ENCODE measurements at regions not wholly inside any gene's neighbourhood (a gene's known extent, or its start where the extent isn't known, plus 50 kb on each side); places are given as distances from the start of the nearest gene placed in this dataset.

DNA sequence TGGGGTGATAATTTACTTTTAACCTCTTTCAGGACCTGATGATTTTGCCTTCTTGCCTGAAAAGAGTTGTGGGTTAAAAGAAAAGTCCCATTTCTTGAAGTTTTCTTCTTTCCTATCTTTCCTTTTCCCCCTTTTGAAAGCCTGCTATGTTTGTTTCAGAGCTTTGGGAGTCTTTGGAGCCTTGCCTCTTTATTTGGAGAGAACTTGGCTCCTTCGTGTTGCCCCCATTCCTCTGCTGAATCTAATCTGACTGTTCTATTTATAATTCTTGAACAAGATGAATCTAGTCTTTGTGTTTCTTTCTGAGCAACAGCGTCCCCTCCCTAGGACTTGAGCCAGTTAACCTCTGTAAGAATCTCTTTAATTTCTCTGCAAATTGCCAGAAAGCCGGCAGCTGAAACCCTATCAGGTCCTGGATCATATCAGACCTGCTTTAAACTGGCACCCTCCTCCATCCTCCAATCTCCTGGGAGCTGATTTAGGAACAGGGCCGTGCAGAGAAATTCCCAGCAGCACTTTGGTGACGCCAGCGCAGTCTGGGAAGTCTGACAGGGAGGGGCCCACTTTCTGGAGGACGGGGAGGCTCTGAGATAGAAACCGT, 289.1 kb upstream of the SORL1-AS1 start:
- TF ChIP-seq EZH2phosphoT487 (conservative IDR thresholded peaks at IDR 0.05; ENCODE audit: low read length): no peak
- TF ChIP-seq, protein P1, sequence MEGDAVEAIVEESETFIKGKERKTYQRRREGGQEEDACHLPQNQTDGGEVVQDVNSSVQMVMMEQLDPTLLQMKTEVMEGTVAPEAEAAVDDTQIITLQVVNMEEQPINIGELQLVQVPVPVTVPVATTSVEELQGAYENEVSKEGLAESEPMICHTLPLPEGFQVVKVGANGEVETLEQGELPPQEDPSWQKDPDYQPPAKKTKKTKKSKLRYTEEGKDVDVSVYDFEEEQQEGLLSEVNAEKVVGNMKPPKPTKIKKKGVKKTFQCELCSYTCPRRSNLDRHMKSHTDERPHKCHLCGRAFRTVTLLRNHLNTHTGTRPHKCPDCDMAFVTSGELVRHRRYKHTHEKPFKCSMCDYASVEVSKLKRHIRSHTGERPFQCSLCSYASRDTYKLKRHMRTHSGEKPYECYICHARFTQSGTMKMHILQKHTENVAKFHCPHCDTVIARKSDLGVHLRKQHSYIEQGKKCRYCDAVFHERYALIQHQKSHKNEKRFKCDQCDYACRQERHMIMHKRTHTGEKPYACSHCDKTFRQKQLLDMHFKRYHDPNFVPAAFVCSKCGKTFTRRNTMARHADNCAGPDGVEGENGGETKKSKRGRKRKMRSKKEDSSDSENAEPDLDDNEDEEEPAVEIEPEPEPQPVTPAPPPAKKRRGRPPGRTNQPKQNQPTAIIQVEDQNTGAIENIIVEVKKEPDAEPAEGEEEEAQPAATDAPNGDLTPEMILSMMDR (IDR thresholded peaks at IDR 0.05; ENCODE audit: insufficient read depth, low read length, poor library complexity, severe bottlenecking): no peak

Measured in SU-DHL-6 (cell line).